IMR-90 (cell line): ENCODE measurements at regions not wholly inside any gene's neighbourhood (a gene's known extent, or its start where the extent isn't known, plus 50 kb on each side); places are given as distances from the start of the nearest gene placed in this dataset.

Source experiments
- ATAC-seq: fragments of 200-7000 bp; cut with Tn5 transposase; 2 replicates; pipeline ENCODE4 v1.9.1; 2020; ENCODE audit warnings: low read depth, mild to moderate bottlenecking, moderate library complexity
- BruUV-seq: library from RNA; stranded (reverse); fragments of 400-500 nt; replicated peaks from 2 replicates; lab custom pipeline; 2021; lab: Mats Ljungman, UMichigan
- CTCF ChIA-PET: fragments of 300-600 bp; formaldehyde crosslinking; extraction: SDS; loops from one replicate; lab custom pipeline; 2021; ENCODE audit warnings: antibody characterized with exemption; lab: Yijun Ruan, JAX
- POLR2A ChIA-PET: fragments of 300-600 bp; sonication (Branson Sonifier 250); formaldehyde crosslinking; loops from one replicate; lab custom pipeline; 2022; ENCODE audit warnings: antibody characterized with exemption; ENCODE audit not compliant: unreplicated experiment; lab: Charles Lee
- DNase-seq: peaks from one replicate; pipeline ENCODE4 v3.0.0; 2013
- H2AFZ ChIP-seq: replicated peaks from 2 replicates; pipeline ENCODE3; 2013; ENCODE audit warnings: low read length, mild to moderate bottlenecking; ENCODE audit not compliant: poor library complexity
- H2AK5ac ChIP-seq: 2 replicates; pipeline ENCODE4 v1.6.1; 2013; ENCODE audit warnings: low read depth, low read length, inconsistent platforms
- H2AK9ac ChIP-seq: replicated peaks from 2 replicates; pipeline ENCODE3; 2013; ENCODE audit warnings: mild to moderate bottlenecking, low read depth, low read length, moderate library complexity; ENCODE audit not compliant: poor library complexity
- H2BK120ac ChIP-seq: 2 replicates; pipeline ENCODE4 v1.6.1; 2013; ENCODE audit warnings: low read depth, low read length, inconsistent platforms
- H2BK15ac ChIP-seq: 3 replicates; pipeline ENCODE4 v1.6.1; 2013; ENCODE audit warnings: low read depth, low read length, inconsistent platforms
- H2BK20ac ChIP-seq: 2 replicates; pipeline ENCODE4 v1.6.1; 2013; ENCODE audit warnings: low read depth, mild to moderate bottlenecking, inconsistent platforms, low read length, moderate library complexity
- H2BK5ac ChIP-seq: 2 replicates; pipeline ENCODE4 v1.6.1; 2013; ENCODE audit warnings: mild to moderate bottlenecking, low read depth, low read length, inconsistent platforms; ENCODE audit not compliant: poor library complexity, severe bottlenecking
- H3K14ac ChIP-seq: replicated peaks from 2 replicates; pipeline ENCODE4 v1.6.1; 2013; ENCODE audit warnings: low read depth, low read length, inconsistent platforms
- H3K18ac ChIP-seq: 2 replicates; pipeline ENCODE4 v1.6.1; 2013; ENCODE audit warnings: low read depth, low read length, control low read depth
- H3K23ac ChIP-seq: 2 replicates; pipeline ENCODE4 v1.6.1; 2013; ENCODE audit warnings: low read depth, low read length, inconsistent platforms
- H3K27ac ChIP-seq: 2 replicates; pipeline ENCODE4 v1.5.1; 2013; ENCODE audit warnings: mild to moderate bottlenecking, control low read depth, low read length; ENCODE audit not compliant: insufficient read depth
- H3K27me3 ChIP-seq: 2 replicates; pipeline ENCODE4 v1.6.1; 2013; ENCODE audit warnings: low read length; ENCODE audit not compliant: control insufficient read depth, insufficient read depth
- H3K36me3 ChIP-seq: 2 replicates; pipeline ENCODE4 v1.6.1; 2013; ENCODE audit warnings: low read length, mixed read lengths; ENCODE audit not compliant: control insufficient read depth, insufficient read depth
- H3K4ac ChIP-seq: 2 replicates; pipeline ENCODE4 v1.6.1; 2013; ENCODE audit warnings: low read depth, low read length, inconsistent platforms
- H3K4me1 ChIP-seq: 2 replicates; pipeline ENCODE4 v1.6.1; 2013; ENCODE audit warnings: low read length, mixed read lengths; ENCODE audit not compliant: control insufficient read depth, insufficient read depth
- H3K4me2 ChIP-seq: 2 replicates; pipeline ENCODE4 v1.6.1; 2013; ENCODE audit warnings: low read depth, mild to moderate bottlenecking, control low read depth, low read length, moderate library complexity
- H3K4me3 ChIP-seq: 2 replicates; pipeline ENCODE4 v1.5.1; 2013; ENCODE audit warnings: low read depth, mild to moderate bottlenecking, control low read depth, low read length, moderate library complexity; ENCODE audit not compliant: insufficient read depth
- H3K56ac ChIP-seq: 2 replicates; pipeline ENCODE4 v1.6.1; 2013; ENCODE audit warnings: low read length, inconsistent platforms; ENCODE audit not compliant: insufficient read depth; ENCODE audit errors: extremely low read depth
- H3K79me1 ChIP-seq, 2 experiments: 2 replicates each; pipeline ENCODE4 v1.6.1; 2013; ENCODE audit warnings: low read length in 2 of 2, inconsistent platforms in 1 of 2, low read depth in 1 of 2
- H3K9ac ChIP-seq: 2 replicates; pipeline ENCODE4 v1.6.1; 2013; ENCODE audit warnings: low read depth, low read length, control low read depth
- H3K9me1 ChIP-seq: 2 replicates; pipeline ENCODE4 v1.6.1; 2013; ENCODE audit warnings: low read length, inconsistent platforms; ENCODE audit not compliant: insufficient read depth
- H3K9me3 ChIP-seq: 2 replicates; pipeline ENCODE4 v1.6.1; 2013; ENCODE audit warnings: low read length; ENCODE audit not compliant: control insufficient read depth, insufficient read depth
- H4K20me1 ChIP-seq: 2 replicates; pipeline ENCODE4 v1.6.1; 2013; ENCODE audit warnings: low read length, inconsistent platforms; ENCODE audit not compliant: insufficient read depth
- H4K5ac ChIP-seq: 2 replicates; pipeline ENCODE4 v1.6.1; 2013; ENCODE audit warnings: mild to moderate bottlenecking, low read depth, low read length, control low read depth
- H4K8ac ChIP-seq, 2 experiments: 2 replicates each; pipeline ENCODE4 v1.6.1; 2013; ENCODE audit warnings: low read depth in 2 of 2, low read length in 2 of 2, control low read depth in 1 of 2, inconsistent platforms in 1 of 2
- H4K91ac ChIP-seq: 2 replicates; pipeline ENCODE4 v1.6.1; 2013; ENCODE audit warnings: low read depth, low read length, inconsistent platforms; ENCODE audit not compliant: insufficient read depth
- MXI1 ChIP-seq: IDR thresholded peaks from 2 replicates; pipeline ENCODE4 v1.6.1; 2012; ENCODE audit warnings: low read depth, mild to moderate bottlenecking, low read length, moderate library complexity, borderline replicate concordance
- POLR2A ChIP-seq: IDR thresholded peaks from 2 replicates; pipeline ENCODE4 v1.6.1; 2012; ENCODE audit warnings: mild to moderate bottlenecking, low read depth, low read length
- whole genome bisulfite sequencing, 2 experiments: methylation state at CpG; one replicate each; pipeline versions ENCODE4 v1.1.5 to v1.1.7; 2013; ENCODE audit warnings: missing lambda C conversion rate in 2 of 2; ENCODE audit not compliant: insufficient read length in 1 of 2; ENCODE audit errors: extremely low coverage in 2 of 2; 5-methylcytosine and 5-hydroxymethylcytosine counted together
- dilution Hi-C: fragments of 300-500 bp; cut with HindIII; formaldehyde crosslinking; loops from one replicate; pipeline ENCODE4 v1.14.3; 2018; ENCODE audit warnings: low sequenced_read_pairs; ENCODE audit not compliant: unreplicated experiment
- in situ Hi-C: fragments of 300-500 bp; cut with MboI; formaldehyde crosslinking; loops from 3 replicates; pipeline ENCODE4 v1.14.3; 2019; ENCODE audit warnings: low sequenced_read_pairs, inconsistent platforms, mixed read lengths
- intact Hi-C: fragments of 100-400 bp; cut with micrococcal nuclease; formaldehyde crosslinking; loops from 2 replicates; pipeline ENCODE4 v1.10.0; 2022

- Histone ChIP-seq H3K4me3 (no peak overlapping the region), H3K18ac (no peak overlapping the region), H4K20me1 (no peaks in the 10 kb centered on the region), H3K36me3 (no peaks in the 10 kb centered on the region), H2AFZ (no peak overlapping the region), H4K5ac (no peak overlapping the region), H3K27me3 (no peaks in the 10 kb centered on the region), H3K23ac (no peak overlapping the region), H2AK5ac (no peak overlapping the region), H2BK15ac (no peak overlapping the region), H3K79me1 (no peaks in the 10 kb centered on the region), H3K9ac (no peak overlapping the region), H3K4ac (no peak overlapping the region), H3K9me1 (no peaks in the 10 kb centered on the region), H2BK5ac (no peak overlapping the region), H3K4me2 (no peak overlapping the region), H2BK20ac (no peak overlapping the region), H4K8ac (no peak overlapping the region), H3K9me3 (peaks cover 6% of the 10 kb centered on the region), H2BK120ac (no peak overlapping the region), H3K27ac (no peak overlapping the region), H3K56ac (no peak overlapping the region), H2AK9ac (no peak overlapping the region), H3K14ac (no peak overlapping the region), H3K4me1 (no peaks in the 10 kb centered on the region), H4K91ac (no peak overlapping the region)
- dilution Hi-C loops (no loop called here), in situ Hi-C loops (no loop called here), intact Hi-C loops (no loop called here)
- POLR2A ChIA-PET, result no interaction called here
- no peak for TF ChIP-seq MXI1
- no peak for TF ChIP-seq POLR2A
- ATAC-seq, result no peak
- no peak for DNase-seq
- whole genome bisulfite sequencing, 2 experiments, result 30% methylated on average over 2 of the region's 11 CpGs; no CpG with 5 or more reads in 1 of the 2 experiments
- CTCF ChIA-PET, result no interaction called here
- no TSS peak for BruUV-seq
Measured at GRCh38 chr18:71238974-71239624, 950.3 kb downstream of the SOCS6 start.
